H1 (cell line): ENCODE measurements at regions not wholly inside any gene's neighbourhood (a gene's known extent, or its start where the extent isn't known, plus 50 kb on each side); places are given as distances from the start of the nearest gene placed in this dataset.

Experiments
- ASH2L ChIP-seq: fragments of 200-600, 300-600 bp; sonication (generic); IDR thresholded peaks from one replicate; pipeline ENCODE4 v1.7.1; 2017; ENCODE audit warnings: low read length
- EP300 ChIP-seq, 2 experiments: IDR thresholded peaks; 1 replicate in 1 of 2; 2 replicates in 1 of 2; pipeline ENCODE4 v1.6.1; 2011 to 2012; ENCODE audit warnings: low read depth in 2 of 2, low read length in 2 of 2, mild to moderate bottlenecking in 2 of 2, borderline replicate concordance in 1 of 2, inconsistent platforms in 1 of 2, moderate library complexity in 1 of 2
- EZH2 ChIP-seq: fragments of 200-600 bp; sonication (generic); IDR thresholded peaks from 2 replicates; pipeline ENCODE4 v1.7.1; 2012; ENCODE audit warnings: low read depth, mild to moderate bottlenecking, moderate library complexity, low read length, inconsistent platforms; ENCODE audit not compliant: severe bottlenecking
- GTF2F1 ChIP-seq: IDR thresholded peaks from 2 replicates; pipeline ENCODE4 v1.6.1; 2012; ENCODE audit warnings: low read depth, low read length, improper control_type of control experiment, borderline replicate concordance
- KDM4A ChIP-seq: IDR thresholded peaks from one replicate; pipeline ENCODE4 v1.7.1; 2012; ENCODE audit warnings: low read depth, mild to moderate bottlenecking, moderate library complexity, low read length, inconsistent platforms; ENCODE audit not compliant: severe bottlenecking
- MAFK ChIP-seq: IDR thresholded peaks from 2 replicates; pipeline ENCODE4 v1.6.1; 2012; ENCODE audit warnings: low read depth, mild to moderate bottlenecking, improper control_type of control experiment, low read length
- POLR2AphosphoS5 ChIP-seq: IDR thresholded peaks from 2 replicates; pipeline ENCODE4 v1.6.1; 2011; ENCODE audit warnings: low read depth, low read length
- SIN3A ChIP-seq, 2 experiments: IDR thresholded peaks in 1 of 2; conservative IDR thresholded peaks in 1 of 2; 2 replicates each; pipeline ENCODE4 v1.6.1; 2011 to 2012; ENCODE audit warnings: low read length in 2 of 2, improper control_type of control experiment in 1 of 2, low read depth in 1 of 2, mild to moderate bottlenecking in 1 of 2
- SIRT6 ChIP-seq: IDR thresholded peaks from one replicate; pipeline ENCODE4 v1.7.1; 2012; ENCODE audit warnings: low read length, inconsistent platforms
- YY1 ChIP-seq: IDR thresholded peaks from 2 replicates; pipeline ENCODE4 v1.6.1; 2011; ENCODE audit warnings: low read depth, mild to moderate bottlenecking, low read length
- TF ChIP-seq, protein P1 (sequence below), 3 experiments: IDR thresholded peaks; 1 replicate in 2 of 3; 2 replicates in 1 of 3; pipeline versions ENCODE4 v1.5.1 to v1.6.1; 2011; ENCODE audit warnings: low read length in 3 of 3, mild to moderate bottlenecking in 3 of 3, inconsistent platforms in 2 of 3, low read depth in 1 of 3, moderate library complexity in 1 of 3; ENCODE audit not compliant: insufficient read depth in 1 of 3; ENCODE audit errors: control extremely low read depth in 1 of 3
- TF ChIP-seq, protein P2 (sequence below): IDR thresholded peaks from 2 replicates; pipeline ENCODE4 v1.6.1; 2012; ENCODE audit warnings: inconsistent platforms

DNA sequence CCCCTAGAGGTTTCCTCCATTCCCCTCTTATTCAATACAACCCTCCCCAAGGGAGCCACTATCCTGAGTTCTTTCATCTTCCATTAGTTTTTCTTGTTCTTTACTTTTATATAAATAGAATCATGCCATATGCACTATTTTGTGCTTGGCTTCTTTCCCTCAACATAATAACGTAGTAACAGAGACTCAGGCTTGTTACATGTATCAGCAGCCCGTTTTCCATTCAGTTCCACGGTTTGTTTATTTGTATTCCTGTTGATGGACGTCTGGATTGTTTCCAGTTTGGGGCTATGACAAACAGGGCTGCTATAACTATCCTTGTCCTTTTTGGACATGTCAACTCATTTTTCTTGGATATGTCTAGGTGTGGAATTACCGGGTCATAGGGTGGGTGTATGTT lies 264.4 kb upstream of the MKI67 start:
- no peak for TF ChIP-seq YY1
- TF ChIP-seq, protein P1, sequence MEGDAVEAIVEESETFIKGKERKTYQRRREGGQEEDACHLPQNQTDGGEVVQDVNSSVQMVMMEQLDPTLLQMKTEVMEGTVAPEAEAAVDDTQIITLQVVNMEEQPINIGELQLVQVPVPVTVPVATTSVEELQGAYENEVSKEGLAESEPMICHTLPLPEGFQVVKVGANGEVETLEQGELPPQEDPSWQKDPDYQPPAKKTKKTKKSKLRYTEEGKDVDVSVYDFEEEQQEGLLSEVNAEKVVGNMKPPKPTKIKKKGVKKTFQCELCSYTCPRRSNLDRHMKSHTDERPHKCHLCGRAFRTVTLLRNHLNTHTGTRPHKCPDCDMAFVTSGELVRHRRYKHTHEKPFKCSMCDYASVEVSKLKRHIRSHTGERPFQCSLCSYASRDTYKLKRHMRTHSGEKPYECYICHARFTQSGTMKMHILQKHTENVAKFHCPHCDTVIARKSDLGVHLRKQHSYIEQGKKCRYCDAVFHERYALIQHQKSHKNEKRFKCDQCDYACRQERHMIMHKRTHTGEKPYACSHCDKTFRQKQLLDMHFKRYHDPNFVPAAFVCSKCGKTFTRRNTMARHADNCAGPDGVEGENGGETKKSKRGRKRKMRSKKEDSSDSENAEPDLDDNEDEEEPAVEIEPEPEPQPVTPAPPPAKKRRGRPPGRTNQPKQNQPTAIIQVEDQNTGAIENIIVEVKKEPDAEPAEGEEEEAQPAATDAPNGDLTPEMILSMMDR (IDR thresholded peaks at IDR 0.05; ENCODE audit: control extremely low read depth in 1 of 3, insufficient read depth in 1 of 3, low read depth in 1 of 3, low read length in 3 of 3) = no peak
- no peak for TF ChIP-seq GTF2F1
- no peak for TF ChIP-seq SIRT6
- no peak for TF ChIP-seq SIN3A (conservative IDR thresholded peaks at IDR 0.05 in 1 of 2, IDR thresholded peaks at IDR 0.05 in 1 of 2; ENCODE audit: low read depth in 1 of 2, low read length in 2 of 2)
- no peak for TF ChIP-seq POLR2AphosphoS5
- TF ChIP-seq ASH2L = no peak
- TF ChIP-seq EP300 (IDR thresholded peaks at IDR 0.05; ENCODE audit: borderline replicate concordance in 1 of 2, low read depth in 2 of 2, low read length in 2 of 2) = no peak
- TF ChIP-seq, protein P2, sequence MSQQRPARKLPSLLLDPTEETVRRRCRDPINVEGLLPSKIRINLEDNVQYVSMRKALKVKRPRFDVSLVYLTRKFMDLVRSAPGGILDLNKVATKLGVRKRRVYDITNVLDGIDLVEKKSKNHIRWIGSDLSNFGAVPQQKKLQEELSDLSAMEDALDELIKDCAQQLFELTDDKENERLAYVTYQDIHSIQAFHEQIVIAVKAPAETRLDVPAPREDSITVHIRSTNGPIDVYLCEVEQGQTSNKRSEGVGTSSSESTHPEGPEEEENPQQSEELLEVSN = no peak
- no peak for TF ChIP-seq KDM4A
- no peak for TF ChIP-seq EZH2
- TF ChIP-seq MAFK = no peak
